Hematopoietic multipotent progenitor cell treated with erythropoietin and hydrocortisone succinate and interleukin-3 and kit ligand, for 6 days (in vitro differentiated cells): ENCODE measurements at regions not wholly inside any gene's neighbourhood (a gene's known extent, or its start where the extent isn't known, plus 50 kb on each side); places are given as distances from the start of the nearest gene placed in this dataset.

Source experiments
- DNase-seq: peaks from one replicate; pipeline ENCODE4 v3.0.0-alpha.2; 2015

GRCh38 chr18:24628326-24628725 lies 167.9 kb downstream of the HRH4 start:
- DNase-seq: no peak

DNA sequence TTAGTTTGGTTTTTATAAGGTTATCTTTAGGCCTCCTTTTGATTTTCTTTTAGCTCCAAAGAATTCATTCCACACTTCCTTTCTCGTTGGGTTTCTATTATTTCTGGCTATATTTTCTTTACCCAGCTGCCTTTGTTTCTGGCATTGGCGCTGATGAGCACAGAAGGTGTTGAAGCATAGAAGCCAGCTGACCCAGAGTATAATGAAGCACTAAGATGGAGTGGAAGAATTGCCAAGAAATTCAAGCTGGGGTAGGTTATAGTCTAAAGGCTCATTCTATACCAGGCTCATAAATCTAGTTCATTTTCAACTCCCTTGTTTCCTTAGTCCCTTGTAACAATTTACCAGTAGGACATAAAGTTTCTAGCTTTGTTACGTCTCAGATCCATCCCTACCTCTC lies 169.5 kb downstream of the HRH4 start:
- DNase-seq: no peak

DNA sequence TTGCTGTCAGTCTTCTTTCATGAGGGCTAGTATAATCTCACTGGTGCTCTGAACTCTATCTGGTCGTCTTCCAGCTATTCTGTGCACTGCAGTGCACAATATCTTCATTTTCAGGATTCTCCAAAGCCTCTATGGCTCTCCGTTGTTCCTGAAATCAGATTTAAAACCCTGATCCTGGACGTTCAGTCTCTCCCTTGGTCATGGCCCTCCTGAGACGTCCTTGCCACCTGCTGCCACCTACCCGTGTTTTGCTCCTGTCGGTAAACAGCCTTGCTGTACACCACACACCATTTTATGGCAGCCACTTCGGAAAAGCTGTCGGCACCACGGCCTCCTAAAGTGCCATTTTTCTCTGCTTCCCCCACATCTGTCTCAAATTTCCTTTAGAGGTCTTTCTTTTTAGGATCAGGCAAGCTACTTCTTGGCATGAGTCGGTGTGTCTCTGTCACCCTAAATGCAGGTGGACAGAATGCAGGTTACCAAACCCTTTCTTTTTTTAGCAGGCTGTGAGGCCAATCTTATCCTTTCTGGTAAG lies 170.0 kb downstream of the HRH4 start:
- no peak for DNase-seq

DNA sequence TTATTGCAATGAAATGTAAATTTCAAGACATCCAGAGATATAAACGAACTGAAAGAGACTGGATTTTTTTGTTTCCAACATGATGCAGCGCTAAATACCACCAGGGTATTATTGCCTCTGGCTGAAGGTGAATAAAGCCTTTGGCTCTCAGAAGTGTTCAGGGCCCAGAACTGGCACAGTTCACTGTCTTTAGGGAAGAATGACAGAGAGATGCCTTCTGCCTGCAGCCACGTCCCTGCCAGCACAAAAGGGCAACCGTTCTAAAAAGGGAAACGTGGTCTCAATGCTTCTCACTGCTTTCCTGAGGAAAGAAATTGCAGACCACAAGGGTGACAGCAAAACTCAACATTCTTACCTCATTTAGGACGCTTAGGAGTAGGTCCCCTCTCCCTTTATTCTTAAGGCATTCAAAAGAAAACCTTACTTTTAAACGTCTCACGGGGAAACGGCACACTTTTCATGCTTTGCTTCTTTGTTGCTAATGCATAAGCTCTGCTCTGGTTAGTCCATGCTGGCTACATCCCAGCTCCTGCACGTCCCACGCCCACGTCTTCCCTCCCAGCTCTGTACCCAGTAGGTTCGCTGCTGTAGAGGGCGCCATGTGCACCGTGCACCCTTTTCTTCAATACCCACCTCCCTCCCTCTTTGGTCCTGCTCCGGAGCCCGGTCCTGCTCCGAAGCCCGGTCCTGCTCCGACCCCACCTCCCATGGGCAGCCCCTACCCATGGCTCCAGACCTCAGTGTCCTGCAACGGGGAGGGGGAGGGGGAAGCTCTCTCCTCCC lies 171.0 kb downstream of the HRH4 start:
- DNase-seq: peak; percentile 17

DNA sequence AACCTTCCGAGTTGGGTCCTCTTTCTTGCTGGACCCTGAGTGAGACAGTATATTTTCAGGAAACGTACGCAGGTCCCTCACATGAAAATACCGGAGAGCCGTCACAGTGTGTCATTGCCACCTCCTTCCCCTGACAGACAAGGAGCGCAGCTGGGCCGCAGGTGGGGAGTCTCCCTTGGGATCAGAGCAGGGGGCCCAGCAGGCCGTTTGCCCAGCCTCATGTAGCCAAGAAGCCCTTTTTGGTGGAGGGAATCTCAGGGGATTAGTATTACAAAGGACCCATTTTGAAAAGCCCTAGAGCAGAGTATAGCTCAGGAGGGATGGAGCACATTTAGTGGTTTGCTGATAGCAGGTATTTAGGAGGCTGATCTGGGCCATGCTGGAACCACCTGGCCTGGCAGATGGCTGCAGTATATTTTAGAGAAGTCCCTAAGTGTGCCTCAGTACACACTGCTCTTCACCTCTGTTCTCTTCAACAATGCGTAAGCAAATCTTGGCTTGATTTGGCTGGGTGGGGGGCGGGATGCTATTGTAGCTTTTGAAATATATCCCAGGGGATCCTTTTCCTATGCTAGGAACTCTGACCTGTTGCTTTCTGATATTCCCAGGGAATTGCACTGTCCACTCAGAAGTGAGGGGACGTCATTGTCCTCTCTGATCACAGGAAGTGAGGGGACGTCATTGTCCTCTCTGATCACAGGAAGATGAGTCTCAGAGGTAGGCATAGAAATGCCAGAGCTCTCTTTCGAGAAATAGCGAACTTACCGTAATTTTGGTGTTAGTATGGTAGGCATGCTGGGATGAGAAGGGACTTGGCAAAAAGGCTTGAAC lies 171.9 kb downstream of the HRH4 start:
- DNase-seq: no peak

- DNase-seq: no peak
Measured at GRCh38 chr18:24633121-24633520, 172.7 kb downstream of the HRH4 start.

DNA sequence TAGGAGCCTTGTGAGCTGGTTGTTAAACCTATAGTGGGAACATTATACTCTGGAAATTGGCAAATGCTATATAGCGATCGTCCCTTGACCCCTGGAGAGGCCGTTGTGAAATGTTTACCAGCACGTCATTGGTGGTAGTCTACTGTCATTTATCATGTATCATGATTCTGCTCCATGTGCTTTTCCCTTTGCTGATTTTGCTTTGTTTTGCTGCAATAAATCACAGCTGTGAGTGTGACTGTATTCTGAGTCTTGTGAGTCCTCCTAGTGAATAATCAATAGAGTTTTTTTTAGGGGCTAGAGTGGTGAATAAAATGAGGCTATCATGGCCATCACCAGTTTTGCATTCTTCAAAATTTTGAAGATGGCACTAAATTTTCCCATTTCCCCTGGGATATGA lies 189.1 kb downstream of the HRH4 start:
- DNase-seq: no peak

DNA sequence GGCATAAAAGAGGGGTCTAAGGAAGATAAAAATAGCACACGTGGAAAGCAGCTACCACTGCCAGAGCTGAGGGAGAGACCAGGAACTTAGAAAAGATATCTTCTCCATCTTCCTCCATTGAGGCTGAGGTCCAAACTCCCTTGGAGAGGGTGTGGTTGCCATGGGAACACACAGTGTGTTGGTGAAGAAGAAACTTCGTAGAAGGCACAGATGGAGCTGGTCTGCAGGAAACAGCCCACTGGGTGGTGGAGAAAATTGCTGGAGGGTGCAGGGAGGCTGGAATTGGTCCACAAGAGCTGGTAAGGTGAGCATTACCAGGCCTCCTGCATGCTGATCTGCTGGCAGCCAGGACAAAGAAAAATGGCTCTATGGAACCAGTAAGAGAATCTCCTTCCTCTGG lies 191.0 kb downstream of the HRH4 start:
- DNase-seq: no peak

DNA sequence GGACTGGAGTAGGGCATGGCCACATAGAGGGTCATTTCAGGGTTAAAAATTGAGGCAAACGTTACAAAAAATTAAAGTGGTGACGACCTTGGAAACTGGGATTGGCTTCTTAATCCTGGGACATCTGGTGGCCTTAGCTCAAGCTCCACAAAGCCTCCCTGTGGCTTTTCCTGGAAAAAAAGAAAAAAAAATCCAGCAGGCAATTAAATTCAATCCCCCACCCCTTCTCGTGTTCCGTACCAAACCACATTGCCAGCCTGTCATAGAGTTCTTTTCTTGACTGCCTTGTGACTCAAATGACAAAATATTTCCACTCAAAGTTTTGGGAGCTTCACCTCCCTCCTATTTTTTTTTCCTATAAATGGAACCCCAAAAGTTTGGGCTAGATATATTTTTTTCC lies 195.6 kb downstream of the HRH4 start:
- no peak for DNase-seq

DNA sequence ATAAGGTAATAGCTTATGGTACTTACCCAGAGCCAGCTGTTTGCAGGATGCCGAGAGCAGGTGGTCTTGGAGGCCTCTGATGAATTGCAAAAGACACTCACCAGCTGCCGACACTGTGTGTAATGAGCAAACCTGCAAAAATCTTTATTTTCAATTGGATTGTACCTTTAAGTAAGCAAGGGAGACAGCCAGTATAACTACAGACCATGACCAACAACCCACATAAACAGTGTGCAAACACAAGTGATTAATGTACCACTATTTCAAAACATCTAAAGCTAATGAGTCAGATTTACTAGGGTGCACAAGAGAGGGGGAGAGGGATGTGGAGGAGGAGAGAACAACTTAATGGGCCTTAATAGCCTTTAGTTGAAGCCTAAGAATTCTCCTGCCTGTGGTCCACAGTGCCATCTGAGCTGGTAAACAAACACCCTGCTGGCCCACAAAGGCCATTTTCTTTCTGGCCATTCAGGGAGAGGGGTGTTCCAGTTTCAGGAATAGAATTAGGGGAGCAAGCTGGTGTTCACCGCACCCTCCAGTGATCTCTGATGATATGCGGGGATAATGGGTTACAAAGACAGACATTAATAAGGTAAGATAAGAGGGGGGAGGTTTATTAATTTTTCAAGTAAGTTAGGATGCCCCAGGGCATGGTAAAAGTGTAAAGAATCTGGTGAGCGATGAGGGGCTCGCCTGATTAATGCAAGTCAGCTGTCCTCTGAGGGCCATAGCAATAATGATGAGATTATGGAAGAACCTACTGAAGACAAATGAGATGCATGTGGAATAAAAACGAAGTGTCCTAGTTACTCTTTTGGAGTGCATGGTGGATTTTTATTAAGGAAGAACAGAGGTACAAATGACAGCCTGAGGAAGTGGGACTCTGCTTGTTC lies 196.4 kb downstream of the HRH4 start:
- DNase-seq: no peak

- DNase-seq: no peak
Measured at GRCh38 chr18:24657444-24657842, 197.0 kb downstream of the HRH4 start.

DNA sequence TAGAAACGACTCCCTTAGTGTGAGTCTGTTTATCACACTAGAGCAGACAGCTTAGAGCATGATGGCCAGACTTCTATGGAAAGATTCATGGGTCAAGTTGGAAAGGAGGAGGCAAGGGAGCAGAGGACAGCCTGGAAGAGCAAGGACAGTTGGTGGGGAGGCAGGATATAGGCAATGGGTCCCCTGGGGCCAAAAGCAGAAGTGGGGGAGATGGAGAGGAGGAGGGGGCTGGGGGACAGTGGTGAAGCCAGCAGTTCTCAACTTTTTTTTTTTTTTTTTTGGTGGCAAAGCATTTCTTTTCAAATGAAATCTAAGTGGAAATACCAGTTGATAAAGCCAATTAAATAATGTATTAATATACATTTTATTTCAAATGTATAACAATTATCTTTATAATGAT lies 197.9 kb downstream of the HRH4 start:
- DNase-seq: no peak

DNA sequence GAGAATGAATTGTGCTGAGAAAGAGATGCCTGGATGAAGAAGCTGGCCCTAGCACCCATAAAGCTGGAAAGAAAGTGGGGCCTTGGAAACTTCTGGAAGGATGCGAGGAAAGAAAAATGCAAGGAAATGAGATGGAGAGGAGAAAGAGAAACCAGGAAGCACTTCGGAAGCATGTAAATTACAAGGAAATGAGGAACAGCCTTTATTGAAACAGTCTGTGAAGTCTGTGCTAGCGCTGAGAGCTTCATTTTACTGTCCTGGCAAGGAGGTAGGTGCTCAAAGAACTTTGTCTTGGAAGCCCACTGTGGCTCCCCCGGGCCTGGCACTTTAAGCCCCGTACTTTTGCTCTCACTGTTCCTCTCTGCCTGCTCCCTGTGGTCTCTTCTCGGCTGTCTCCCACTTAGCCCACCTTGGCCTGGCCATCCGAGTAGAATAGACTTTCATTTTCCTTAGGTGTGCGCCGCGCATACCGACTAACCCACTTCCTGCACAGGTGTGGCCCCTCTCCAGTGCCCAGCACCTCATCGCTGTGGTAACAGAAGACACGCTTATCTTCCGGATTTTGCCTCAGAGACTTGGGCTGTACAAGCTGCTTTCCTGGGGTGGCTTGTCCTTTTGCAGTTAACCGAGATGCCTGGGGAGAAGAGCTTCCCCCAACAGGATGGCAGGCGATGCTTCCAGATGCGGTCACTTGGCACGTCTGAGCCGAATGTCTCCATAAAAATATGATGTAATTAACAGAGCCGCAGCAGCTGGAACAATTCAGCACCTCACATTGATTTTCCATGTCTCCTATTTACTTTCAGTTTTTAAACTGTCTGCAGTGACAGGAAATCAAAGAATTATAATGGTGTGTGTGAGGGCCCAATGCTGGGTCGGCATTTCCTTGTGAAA lies 199.6 kb downstream of the HRH4 start:
- peak; percentile 11 for DNase-seq

- no peak for DNase-seq
Measured at GRCh38 chr18:24660956-24661355, 200.5 kb downstream of the HRH4 start.

DNA sequence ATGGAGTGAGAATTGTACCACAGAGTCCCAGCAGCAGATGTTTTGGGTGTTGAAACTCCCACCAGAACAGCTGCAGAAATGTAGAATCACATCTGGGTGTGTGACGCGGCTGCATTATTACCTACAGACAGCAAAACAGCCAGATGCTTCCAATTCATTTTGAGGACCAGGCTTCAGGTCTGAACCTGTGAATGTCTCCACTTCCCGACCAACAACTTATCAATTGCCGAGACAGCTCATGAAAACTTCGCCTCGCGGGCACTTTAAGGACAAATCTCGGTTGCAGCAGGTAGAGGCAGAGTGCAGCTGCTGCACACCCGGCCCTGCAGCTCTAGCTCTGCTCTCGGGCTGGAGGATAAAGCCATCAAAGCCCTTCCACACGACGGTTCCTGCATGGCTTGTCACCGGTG lies 202.0 kb downstream of the HRH4 start:
- no peak for DNase-seq

DNA sequence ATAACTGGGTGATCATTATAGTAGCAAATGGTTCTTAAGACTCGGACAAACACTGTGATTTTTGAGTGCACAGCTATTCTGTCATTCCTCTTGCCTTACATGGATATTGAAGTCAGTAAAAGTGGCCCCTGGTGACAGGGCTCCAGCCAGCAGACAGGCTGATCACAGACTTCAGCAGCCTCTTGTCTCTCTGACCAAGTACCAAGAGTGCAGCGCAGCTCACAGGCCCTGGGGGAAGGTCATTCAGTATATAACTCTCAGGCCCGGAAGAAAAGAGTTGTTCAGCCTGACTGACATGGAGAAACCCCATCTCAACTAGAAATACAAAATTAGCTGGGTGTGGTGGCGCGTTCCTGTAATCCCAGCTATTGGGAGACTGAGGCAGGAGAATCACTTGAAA lies 202.6 kb downstream of the HRH4 start:
- DNase-seq: no peak

GRCh38 chr18:24669015-24669414 lies 208.6 kb downstream of the HRH4 start:
- no peak for DNase-seq

- DNase-seq: no peak
Measured at GRCh38 chr18:24669502-24669901, 209.1 kb downstream of the HRH4 start.

- peak; percentile 18 for DNase-seq
Measured at GRCh38 chr18:24672165-24672941, 211.9 kb downstream of the HRH4 start.

GRCh38 chr18:24674200-24674599 lies 213.8 kb downstream of the HRH4 start:
- DNase-seq: no peak

DNA sequence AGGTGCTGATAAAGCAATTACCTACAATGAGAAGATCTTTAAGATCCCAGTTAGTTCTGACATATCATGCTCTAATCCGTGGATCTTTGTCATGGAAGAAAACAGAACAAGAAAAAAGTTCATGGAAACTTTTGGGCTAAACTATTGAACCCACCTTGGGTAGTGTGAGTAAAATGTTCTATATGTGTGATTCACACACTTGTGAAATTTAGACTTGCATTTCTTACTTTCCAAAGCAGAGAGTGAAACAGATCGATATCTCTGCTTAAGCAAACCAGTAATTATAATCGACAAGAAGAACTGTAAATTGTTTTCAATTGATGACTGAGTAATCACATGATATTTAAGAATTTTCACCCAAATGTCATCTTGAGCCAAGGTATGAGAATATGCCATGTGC lies 214.2 kb downstream of the HRH4 start:
- no peak for DNase-seq
